ENCODE measurements at regions not wholly inside any gene's neighbourhood (a gene's known extent, or its start where the extent isn't known, plus 50 kb on each side); places are given as distances from the start of the nearest gene placed in this dataset.

- H3K4me3 ChIP-seq (ENCODE audit: insufficient read length, low read depth) = no peak overlapping the region
- no peaks in the 10 kb centered on the region for H3K27me3 ChIP-seq (ENCODE audit: insufficient read depth, insufficient read length)
- H3K9ac ChIP-seq (ENCODE audit: insufficient read length, low read depth) = no peak overlapping the region
- H3K9me3 ChIP-seq (ENCODE audit: insufficient read depth, low read length) = peaks cover 7% of the 10 kb centered on the region
- H3K36me3 ChIP-seq (ENCODE audit: insufficient read depth, insufficient read length, low read length) = no peaks in the 10 kb centered on the region
- TF ChIP-seq YY1 (IDR thresholded peaks at IDR 0.05; ENCODE audit: insufficient read depth, insufficient read length) (no peak), ZNF274 (IDR thresholded peaks at IDR 0.05; ENCODE audit: low read depth, low read length) (no peak)
- peak; percentile 80 for DNase-seq (ENCODE audit: low read depth, low spot score)
- H3K4me1 ChIP-seq (ENCODE audit: insufficient read depth, insufficient read length) = no peaks in the 10 kb centered on the region
Observed at GRCh38 chr13:79966493-79966895, 374.4 kb downstream of the SPRY2 start.

GRCh38 chr13:79966059-79966458 lies 374.9 kb downstream of the SPRY2 start:
- peaks cover 5% of the 10 kb centered on the region for H3K9me3 ChIP-seq (ENCODE audit: insufficient read depth, low read length)
- no peak overlapping the region for H3K9ac ChIP-seq (ENCODE audit: insufficient read length, low read depth)
- no peak overlapping the region for H3K4me3 ChIP-seq (ENCODE audit: insufficient read length, low read depth)
- no peaks in the 10 kb centered on the region for H3K4me1 ChIP-seq (ENCODE audit: insufficient read depth, insufficient read length)
- H3K27me3 ChIP-seq (ENCODE audit: insufficient read depth, insufficient read length) = no peaks in the 10 kb centered on the region
- no peak for DNase-seq (ENCODE audit: low read depth, low spot score)
- H3K36me3 ChIP-seq (ENCODE audit: insufficient read depth, insufficient read length, low read length) = no peaks in the 10 kb centered on the region
- TF ChIP-seq YY1 (IDR thresholded peaks at IDR 0.05; ENCODE audit: insufficient read depth, insufficient read length) (no peak), SUZ12 (IDR thresholded peaks at IDR 0.05; ENCODE audit: extremely low read depth, insufficient read depth, insufficient read length) (no peak), ZNF274 (IDR thresholded peaks at IDR 0.05; ENCODE audit: low read depth, low read length) (no peak)

- H3K9me3 ChIP-seq (ENCODE audit: insufficient read depth, low read length) = no peaks in the 10 kb centered on the region
- H3K4me3 ChIP-seq (ENCODE audit: insufficient read length, low read depth) = no peak overlapping the region
- H3K27me3 ChIP-seq (ENCODE audit: insufficient read depth, insufficient read length) = no peaks in the 10 kb centered on the region
- no peaks in the 10 kb centered on the region for H3K36me3 ChIP-seq (ENCODE audit: insufficient read depth, insufficient read length, low read length)
- TF ChIP-seq SUZ12 (IDR thresholded peaks at IDR 0.05; ENCODE audit: extremely low read depth, insufficient read depth, insufficient read length) (no peak), ZNF274 (IDR thresholded peaks at IDR 0.05; ENCODE audit: low read depth, low read length) (no peak), YY1 (IDR thresholded peaks at IDR 0.05; ENCODE audit: insufficient read depth, insufficient read length) (no peak)
- no peak overlapping the region for H3K9ac ChIP-seq (ENCODE audit: insufficient read length, low read depth)
- DNase-seq (ENCODE audit: low read depth, low spot score) = no peak
- H3K4me1 ChIP-seq (ENCODE audit: insufficient read depth, insufficient read length) = no peaks in the 10 kb centered on the region
Observed at GRCh38 chr13:79946556-79946955, 394.4 kb downstream of the SPRY2 start.

GRCh38 chr13:79943346-79944023 lies 397.4 kb downstream of the SPRY2 start:
- Histone ChIP-seq H3K9me3 (ENCODE audit: insufficient read depth, low read length) (no peaks in the 10 kb centered on the region), H3K9ac (ENCODE audit: insufficient read length, low read depth) (no peak overlapping the region), H3K4me3 (ENCODE audit: insufficient read length, low read depth) (no peak overlapping the region), H3K4me1 (ENCODE audit: insufficient read depth, insufficient read length) (no peaks in the 10 kb centered on the region), H3K36me3 (ENCODE audit: insufficient read depth, insufficient read length, low read length) (no peaks in the 10 kb centered on the region), H3K27me3 (ENCODE audit: insufficient read depth, insufficient read length) (no peaks in the 10 kb centered on the region)
- TF ChIP-seq ZNF274 (IDR thresholded peaks at IDR 0.05; ENCODE audit: low read depth, low read length) = no peak
- TF ChIP-seq YY1 (IDR thresholded peaks at IDR 0.05; ENCODE audit: insufficient read depth, insufficient read length) = no peak
- TF ChIP-seq SUZ12 (IDR thresholded peaks at IDR 0.05; ENCODE audit: extremely low read depth, insufficient read depth, insufficient read length) = no peak
- no peak for DNase-seq (ENCODE audit: low read depth, low spot score)

GRCh38 chr13:79941752-79942151 lies 399.2 kb downstream of the SPRY2 start:
- H3K4me1 ChIP-seq (ENCODE audit: insufficient read depth, insufficient read length) = no peaks in the 10 kb centered on the region
- H3K4me3 ChIP-seq (ENCODE audit: insufficient read length, low read depth) = no peak overlapping the region
- DNase-seq (ENCODE audit: low read depth, low spot score) = no peak
- no peak for TF ChIP-seq YY1 (IDR thresholded peaks at IDR 0.05; ENCODE audit: insufficient read depth, insufficient read length)
- TF ChIP-seq SUZ12 (IDR thresholded peaks at IDR 0.05; ENCODE audit: extremely low read depth, insufficient read depth, insufficient read length) = no peak
- TF ChIP-seq ZNF274 (IDR thresholded peaks at IDR 0.05; ENCODE audit: low read depth, low read length) = no peak
- no peaks in the 10 kb centered on the region for H3K9me3 ChIP-seq (ENCODE audit: insufficient read depth, low read length)
- no peaks in the 10 kb centered on the region for H3K36me3 ChIP-seq (ENCODE audit: insufficient read depth, insufficient read length, low read length)
- H3K9ac ChIP-seq (ENCODE audit: insufficient read length, low read depth) = no peak overlapping the region
- H3K27me3 ChIP-seq (ENCODE audit: insufficient read depth, insufficient read length) = no peaks in the 10 kb centered on the region

GRCh38 chr13:79939689-79940088 lies 401.2 kb downstream of the SPRY2 start:
- TF ChIP-seq YY1 (IDR thresholded peaks at IDR 0.05; ENCODE audit: insufficient read depth, insufficient read length) (no peak), ZNF274 (IDR thresholded peaks at IDR 0.05; ENCODE audit: low read depth, low read length) (no peak), SUZ12 (IDR thresholded peaks at IDR 0.05; ENCODE audit: extremely low read depth, insufficient read depth, insufficient read length) (no peak)
- H3K4me1 ChIP-seq (ENCODE audit: insufficient read depth, insufficient read length) = no peaks in the 10 kb centered on the region
- H3K9ac ChIP-seq (ENCODE audit: insufficient read length, low read depth) = no peak overlapping the region
- H3K4me3 ChIP-seq (ENCODE audit: insufficient read length, low read depth) = no peak overlapping the region
- no peaks in the 10 kb centered on the region for H3K36me3 ChIP-seq (ENCODE audit: insufficient read depth, insufficient read length, low read length)
- no peaks in the 10 kb centered on the region for H3K27me3 ChIP-seq (ENCODE audit: insufficient read depth, insufficient read length)
- DNase-seq (ENCODE audit: low read depth, low spot score) = no peak
- no peaks in the 10 kb centered on the region for H3K9me3 ChIP-seq (ENCODE audit: insufficient read depth, low read length)

- Histone ChIP-seq H3K4me3 (ENCODE audit: insufficient read length, low read depth) (no peak overlapping the region), H3K36me3 (ENCODE audit: insufficient read depth, insufficient read length, low read length) (no peaks in the 10 kb centered on the region), H3K9ac (ENCODE audit: insufficient read length, low read depth) (no peak overlapping the region), H3K27me3 (ENCODE audit: insufficient read depth, insufficient read length) (no peaks in the 10 kb centered on the region), H3K4me1 (ENCODE audit: insufficient read depth, insufficient read length) (no peaks in the 10 kb centered on the region), H3K9me3 (ENCODE audit: insufficient read depth, low read length) (no peaks in the 10 kb centered on the region)
- TF ChIP-seq SUZ12 (IDR thresholded peaks at IDR 0.05; ENCODE audit: extremely low read depth, insufficient read depth, insufficient read length) (no peak), YY1 (IDR thresholded peaks at IDR 0.05; ENCODE audit: insufficient read depth, insufficient read length) (no peak), ZNF274 (IDR thresholded peaks at IDR 0.05; ENCODE audit: low read depth, low read length) (no peak)
- DNase-seq (ENCODE audit: low read depth, low spot score) = no peak
Observed at GRCh38 chr13:79937771-79938216, 403.1 kb downstream of the SPRY2 start.
